NCI-H2171 (cell line): ENCODE measurements at regions not wholly inside any gene's neighbourhood (a gene's known extent, or its start where the extent isn't known, plus 50 kb on each side); places are given as distances from the start of the nearest gene placed in this dataset.

ENCODE experiments used
- DNase-seq: peaks from one replicate; lab custom pipeline; 2025; lab: John Stamatoyannopoulos, UW

- DNase-seq: no peak
These were observed 283.8 kb downstream of the USP25 start for GRCh38 chr21:16013570-16013969.

- DNase-seq: no peak
These were observed 291.1 kb downstream of the USP25 start for GRCh38 chr21:16020878-16021277.

GRCh38 chr21:16022116-16022515 is 292.3 kb downstream of the USP25 start:
- no peak for DNase-seq

GRCh38 chr21:16022921-16023320 is 293.1 kb downstream of the USP25 start:
- no peak for DNase-seq

GRCh38 chr21:16028142-16028541 is 298.4 kb downstream of the USP25 start:
- no peak for DNase-seq

GRCh38 chr21:16028941-16029464 is 299.2 kb downstream of the USP25 start:
- no peak for DNase-seq

GRCh38 chr21:16033193-16033592 is 303.4 kb downstream of the USP25 start:
- DNase-seq: no peak

- DNase-seq: no peak
These were observed 304.8 kb downstream of the USP25 start for GRCh38 chr21:16034446-16035190.

GRCh38 chr21:16037421-16037955 is 307.7 kb downstream of the USP25 start:
- DNase-seq: no peak

- DNase-seq: no peak
These were observed 310.8 kb downstream of the USP25 start for GRCh38 chr21:16040601-16041000.

- no peak for DNase-seq
These were observed 314.9 kb downstream of the USP25 start for GRCh38 chr21:16044676-16045075.

- DNase-seq: no peak
These were observed 317.0 kb downstream of the USP25 start for GRCh38 chr21:16046656-16047330.

- no peak for DNase-seq
These were observed 318.1 kb downstream of the USP25 start for GRCh38 chr21:16047904-16048303.

- DNase-seq: no peak
These were observed 325.2 kb downstream of the USP25 start for GRCh38 chr21:16055014-16055413.

- DNase-seq: no peak
These were observed 329.1 kb downstream of the USP25 start for GRCh38 chr21:16058896-16059295.

GRCh38 chr21:16059981-16060380 is 330.2 kb downstream of the USP25 start:
- no peak for DNase-seq

- no peak for DNase-seq
These were observed 331.4 kb downstream of the USP25 start for GRCh38 chr21:16061194-16061593.

GRCh38 chr21:16069178-16070112 is 339.7 kb downstream of the USP25 start:
- no peak for DNase-seq

- DNase-seq: no peak
These were observed 340.4 kb downstream of the USP25 start for GRCh38 chr21:16070207-16070651.

- no peak for DNase-seq
These were observed 341.3 kb downstream of the USP25 start for GRCh38 chr21:16071092-16071491.

- no peak for DNase-seq
These were observed 342.0 kb downstream of the USP25 start for GRCh38 chr21:16071761-16072160.

- DNase-seq: no peak
These were observed 342.4 kb downstream of the USP25 start for GRCh38 chr21:16072221-16072620.
